HG03469 (cell line): ENCODE measurements at regions not wholly inside any gene's neighbourhood (a gene's known extent, or its start where the extent isn't known, plus 50 kb on each side); places are given as distances from the start of the nearest gene placed in this dataset.

Source experiments
- ATAC-seq: cut with Tn5 transposase; IDR thresholded peaks from one replicate; pipeline ENCODE4 v1.9.1; 2021; ENCODE audit warnings: mild to moderate bottlenecking, moderate library complexity, moderate number of reproducible peaks; ENCODE audit not compliant: unreplicated experiment

DNA sequence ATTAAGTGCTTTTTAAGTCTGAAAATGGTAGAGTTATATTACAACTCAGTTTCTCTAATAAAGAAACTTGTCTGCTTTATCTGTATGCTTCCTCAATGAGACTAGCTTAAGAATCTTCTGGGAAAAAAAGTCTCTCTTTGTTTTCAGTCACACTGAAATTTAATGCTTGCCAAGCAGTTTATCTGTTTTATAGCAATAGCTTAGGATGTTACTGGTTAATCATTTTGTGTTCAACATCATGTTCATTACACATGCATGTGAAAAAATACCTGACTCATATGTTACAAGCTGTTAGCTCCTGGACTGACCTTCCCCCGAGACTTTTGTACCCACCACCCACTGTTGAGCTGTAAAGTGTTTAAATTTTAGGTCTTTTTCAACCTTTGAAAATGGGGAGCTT lies 706.2 kb upstream of the CBLB start:
- no peak for ATAC-seq

DNA sequence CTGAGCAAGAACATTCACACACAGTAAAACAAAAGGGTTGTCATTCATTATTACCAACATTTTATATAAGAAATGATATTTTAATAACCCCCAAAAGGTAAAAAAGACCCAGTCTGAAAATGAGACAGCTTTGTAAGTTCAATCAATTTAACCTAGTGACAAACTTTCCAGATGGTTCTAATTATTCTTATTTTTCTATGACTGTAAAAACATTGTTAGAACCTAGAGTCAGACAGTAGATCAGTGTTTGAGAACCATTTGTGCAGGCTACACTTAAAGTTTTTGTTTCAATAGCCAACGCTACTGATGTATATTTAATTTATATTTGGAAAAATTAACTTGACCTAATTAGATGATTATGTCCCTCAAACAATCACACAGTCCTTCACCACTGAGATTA lies 708.4 kb upstream of the CBLB start:
- no peak for ATAC-seq

DNA sequence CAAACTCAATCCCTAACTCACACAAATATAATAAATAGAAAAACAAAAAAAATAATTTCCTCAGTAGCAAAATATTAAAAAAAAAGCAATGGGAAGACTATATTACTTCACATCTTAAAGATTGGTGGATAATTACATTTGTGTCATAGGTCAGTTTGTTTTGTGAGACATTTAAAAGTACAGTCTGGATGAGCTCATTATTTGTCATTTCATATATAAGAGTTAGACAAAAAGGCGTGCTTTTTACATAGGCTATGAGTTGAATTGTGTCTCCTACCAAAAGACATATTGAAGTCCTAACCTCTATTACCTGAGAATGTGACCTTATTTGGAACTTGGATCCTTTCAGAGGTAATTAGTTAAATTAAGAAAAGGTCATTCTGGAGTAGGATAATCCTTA lies 710.1 kb upstream of the CBLB start:
- ATAC-seq = no peak

DNA sequence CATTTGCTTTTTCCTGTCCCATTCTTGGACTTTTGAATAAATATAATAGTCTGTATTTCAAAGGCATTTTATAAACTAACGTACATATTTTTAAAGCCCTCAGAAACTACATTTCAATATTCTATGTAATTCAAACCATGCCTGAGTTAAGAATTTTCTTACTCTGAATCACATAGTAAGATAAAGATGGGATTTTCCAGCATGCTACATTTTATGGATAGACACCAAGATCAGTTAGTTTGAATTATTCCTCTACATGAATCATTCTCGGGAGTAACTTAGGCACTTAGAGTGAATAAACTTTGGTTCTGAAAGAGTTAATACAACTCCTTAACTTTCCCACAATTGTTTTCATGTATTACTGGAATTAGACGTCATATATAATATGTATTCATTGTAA lies 713.3 kb upstream of the CBLB start:
- no peak for ATAC-seq

DNA sequence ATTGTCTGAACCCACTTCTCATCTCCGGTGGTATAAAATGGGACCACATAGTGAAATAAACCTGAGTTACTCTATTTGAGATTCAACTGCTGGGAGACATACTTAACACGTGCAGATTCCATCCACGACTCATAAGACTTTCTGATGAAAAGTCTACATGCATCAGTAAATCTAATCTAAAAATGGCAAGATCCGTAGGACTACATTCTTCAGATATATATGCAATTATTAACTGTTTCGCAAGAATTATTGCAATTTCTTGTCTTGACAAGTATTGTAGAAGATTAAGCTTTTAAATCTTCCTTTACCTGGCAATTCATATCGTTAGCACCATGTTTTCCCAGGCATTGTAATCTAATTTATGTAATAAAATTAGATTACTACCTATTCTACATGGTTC lies 718.7 kb upstream of the CBLB start:
- no peak for ATAC-seq

DNA sequence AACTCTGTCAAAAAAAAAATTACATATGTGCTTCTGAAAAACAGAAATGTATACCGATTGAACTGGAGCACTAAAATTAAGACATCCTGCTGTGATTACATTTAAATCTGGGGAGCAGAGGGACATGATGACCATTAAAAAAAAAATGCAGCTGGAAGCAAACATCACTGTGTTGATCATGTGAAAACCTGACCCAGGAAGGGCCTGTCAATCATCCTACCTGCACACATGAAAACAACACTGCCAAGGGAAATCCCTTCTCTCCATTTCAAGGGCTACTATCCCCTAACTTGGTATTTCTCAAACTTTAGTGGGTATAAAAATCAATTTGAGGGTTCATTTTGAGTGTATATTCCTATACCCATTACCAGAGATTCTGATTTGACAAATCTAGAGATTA lies 719.9 kb upstream of the CBLB start:
- no peak for ATAC-seq

DNA sequence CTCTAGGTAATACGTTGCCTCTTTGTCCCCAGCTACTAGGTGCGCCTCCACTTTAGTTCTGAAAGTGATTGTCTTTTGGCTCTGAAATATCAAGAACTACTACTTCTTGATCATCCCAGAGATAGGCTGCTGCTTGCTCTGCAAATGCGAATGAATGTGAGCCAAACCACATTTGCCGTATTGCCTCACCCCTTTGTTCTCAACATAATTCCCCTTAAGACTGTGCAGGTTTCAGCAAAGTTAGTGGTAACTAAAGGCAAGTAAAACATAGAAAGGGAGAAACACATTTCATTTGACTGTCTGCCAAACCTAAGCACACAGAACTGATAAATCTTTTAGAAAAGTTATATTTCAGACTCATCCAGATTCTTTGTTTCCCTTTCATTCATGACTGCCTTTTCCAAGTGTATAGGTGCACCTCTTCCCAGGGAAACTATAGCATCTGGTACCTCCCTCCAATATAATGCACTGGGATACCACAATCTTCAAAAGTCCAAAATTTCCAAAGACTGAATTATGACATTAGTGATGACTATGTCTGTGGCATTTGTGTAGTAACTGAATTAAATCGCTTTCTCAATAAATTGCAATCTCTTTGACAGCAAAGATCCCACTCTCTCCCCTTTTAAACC lies 720.6 kb upstream of the CBLB start:
- no peak for ATAC-seq

DNA sequence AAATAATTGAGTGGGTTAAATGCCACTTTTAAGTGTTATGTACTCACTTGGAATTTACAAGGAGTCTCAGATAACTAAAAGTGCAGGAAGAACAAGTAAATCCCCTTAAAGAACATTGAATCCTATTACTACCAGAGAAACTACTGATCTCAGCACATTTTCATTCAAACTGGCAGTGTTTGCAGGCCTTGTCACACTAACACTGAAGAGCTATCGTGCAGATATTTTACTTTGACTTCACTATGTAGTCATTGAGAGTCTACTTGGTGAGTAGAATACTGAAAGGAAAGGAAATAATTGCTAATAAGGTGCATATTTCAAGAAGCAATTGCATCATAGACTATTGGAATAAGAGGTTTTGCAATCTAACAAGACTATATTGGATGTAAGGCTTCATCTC lies 721.4 kb upstream of the CBLB start:
- no peak for ATAC-seq

DNA sequence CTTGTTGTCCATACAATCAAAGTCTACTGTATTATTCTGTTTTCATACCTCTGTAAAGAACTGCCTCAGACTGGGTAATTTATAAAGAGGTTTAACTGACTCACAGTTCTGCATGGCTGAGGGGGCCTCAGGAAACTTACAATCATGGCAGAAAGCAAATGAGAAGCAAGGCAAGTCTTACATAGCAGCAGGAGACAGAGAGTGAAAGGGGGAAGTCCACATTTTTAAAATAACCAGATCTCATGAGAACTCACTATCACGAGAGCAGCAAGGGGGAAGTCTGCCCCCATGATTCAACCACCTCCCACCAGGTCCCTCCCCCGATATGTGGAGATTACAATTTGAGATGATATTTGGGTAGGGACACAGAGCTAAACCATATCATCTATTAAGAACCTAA lies 724.6 kb upstream of the CBLB start:
- no peak for ATAC-seq

DNA sequence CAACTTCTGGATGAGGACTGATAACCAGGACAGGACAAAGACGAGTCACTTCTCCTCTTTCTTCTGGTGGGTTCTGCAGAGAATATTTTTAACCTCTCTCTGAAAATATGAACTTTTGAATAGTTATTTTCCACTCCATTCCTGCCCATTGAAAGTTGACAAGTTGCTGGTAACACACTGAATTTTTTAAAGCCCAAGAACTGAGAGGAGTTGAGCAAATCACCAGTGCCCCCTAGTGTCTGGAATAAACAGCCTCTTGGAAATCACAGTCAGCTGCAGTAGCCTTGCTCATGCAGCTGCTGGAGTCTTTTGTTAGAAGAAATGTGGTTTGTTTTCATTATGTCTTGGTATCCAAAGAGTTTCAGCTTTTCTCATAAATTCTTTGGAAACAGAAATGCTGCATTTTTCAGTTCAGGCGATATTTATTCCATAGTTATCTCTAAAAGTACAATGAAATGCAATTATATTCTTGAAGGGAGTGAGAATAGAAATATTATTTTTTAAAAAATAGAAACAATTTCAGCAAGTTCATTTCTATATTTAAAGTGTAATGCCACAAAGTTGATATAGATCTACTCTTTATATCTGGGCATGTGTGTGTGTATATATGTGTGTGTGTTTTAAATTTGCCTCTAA lies 741.0 kb upstream of the CBLB start:
- peak; percentile 80 for ATAC-seq

DNA sequence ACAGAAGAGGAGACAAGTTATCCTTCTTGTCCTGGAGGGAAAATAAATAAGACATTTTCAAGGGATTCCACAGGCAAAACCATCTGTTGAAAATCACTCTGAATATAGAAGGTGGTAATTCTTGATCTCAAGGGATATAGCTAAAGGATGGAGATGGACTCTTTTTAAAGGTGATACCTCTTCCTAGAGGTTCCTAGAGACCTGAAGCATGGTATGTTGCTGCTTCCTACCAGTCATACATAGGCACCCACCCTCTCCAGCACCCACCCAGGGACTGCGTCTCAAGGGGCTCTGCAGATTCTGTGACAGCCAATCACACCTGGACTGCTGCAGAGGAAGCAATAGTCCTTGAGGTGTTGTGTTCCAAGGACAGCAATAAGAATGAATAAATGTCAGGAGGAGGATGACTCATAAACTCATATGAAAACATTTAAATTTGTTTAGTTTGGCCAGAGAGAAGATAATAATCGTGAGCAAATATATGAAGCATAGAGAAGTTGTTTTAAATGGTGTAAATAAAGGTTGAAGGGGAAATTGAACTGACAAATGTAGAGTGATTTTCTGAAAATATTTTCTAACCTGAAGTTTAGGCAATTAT lies 741.6 kb upstream of the CBLB start:
- ATAC-seq = no peak

DNA sequence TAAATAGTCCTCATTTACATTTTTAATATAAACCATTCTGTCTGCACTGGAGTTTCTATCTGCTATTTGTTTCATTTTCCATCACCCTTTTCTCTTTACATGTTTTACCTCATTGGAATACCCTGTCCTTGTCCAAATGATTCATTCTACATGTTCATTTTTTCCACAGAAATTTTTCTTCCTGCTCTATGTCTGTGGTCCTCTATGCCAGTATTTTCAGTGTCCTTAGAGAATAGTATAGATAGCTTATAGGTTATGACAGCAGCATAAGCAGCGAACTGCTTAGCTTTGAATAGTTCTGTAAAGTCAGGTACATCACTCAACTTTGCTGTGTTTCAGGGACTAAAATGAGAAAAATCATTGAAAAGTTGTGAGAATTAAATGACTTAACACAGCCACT lies 742.3 kb upstream of the CBLB start:
- no peak for ATAC-seq

DNA sequence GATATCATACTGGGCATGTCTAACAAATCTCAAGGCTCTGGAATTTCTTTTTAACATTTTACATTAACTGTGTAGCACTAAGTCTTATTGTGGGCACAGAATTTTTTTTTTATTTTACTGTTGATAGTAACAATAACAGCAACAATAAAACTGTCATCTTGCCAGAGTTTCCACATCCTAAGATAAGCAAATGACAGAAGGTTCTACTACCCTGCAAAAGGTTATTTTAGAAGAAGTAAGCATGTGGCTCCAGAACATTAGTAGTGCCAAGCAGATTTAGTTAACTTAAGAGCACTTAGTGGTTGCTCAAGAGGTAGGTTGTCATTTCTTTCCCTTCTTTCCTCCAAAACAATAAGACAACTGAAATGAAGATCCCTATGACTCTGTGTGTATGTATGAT lies 743.0 kb upstream of the CBLB start:
- ATAC-seq = no peak

DNA sequence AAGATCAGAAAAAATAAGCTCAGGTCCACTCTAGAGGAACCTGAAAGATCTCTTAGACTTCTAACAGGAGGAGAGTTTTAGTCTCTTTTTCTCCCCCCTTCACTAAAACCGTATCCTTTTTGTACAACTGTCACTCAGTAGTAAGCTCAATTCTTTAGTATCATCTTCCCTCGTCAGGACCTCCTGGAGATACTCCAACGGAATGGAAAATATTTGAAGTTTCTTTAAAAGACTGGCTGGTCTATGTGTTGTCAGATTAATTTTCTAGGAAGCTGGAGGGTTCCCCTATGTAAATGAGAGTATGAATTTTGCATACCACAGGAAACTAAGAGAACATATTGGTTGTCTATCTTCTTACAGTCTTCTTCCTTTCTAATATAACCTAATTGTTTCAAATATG lies 747.7 kb upstream of the CBLB start:
- no peak for ATAC-seq

DNA sequence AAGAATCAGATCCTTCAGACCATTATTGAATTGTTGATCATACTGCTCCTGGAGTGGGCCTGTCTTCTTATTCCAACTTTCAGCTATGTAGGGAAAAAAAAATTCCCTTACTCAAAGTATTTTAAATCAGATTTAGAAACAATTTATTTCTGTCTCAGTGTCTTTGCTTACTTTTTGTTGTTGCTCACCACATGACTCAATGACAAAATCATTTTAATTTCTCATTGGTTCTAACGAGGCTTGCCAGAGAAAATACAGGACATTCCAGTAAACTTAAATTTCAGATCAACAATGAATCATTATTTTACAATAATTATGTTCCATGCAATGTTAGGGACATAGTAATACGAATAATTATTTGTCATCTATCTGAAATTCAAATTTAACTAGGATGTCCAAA lies 748.5 kb upstream of the CBLB start:
- no peak for ATAC-seq

DNA sequence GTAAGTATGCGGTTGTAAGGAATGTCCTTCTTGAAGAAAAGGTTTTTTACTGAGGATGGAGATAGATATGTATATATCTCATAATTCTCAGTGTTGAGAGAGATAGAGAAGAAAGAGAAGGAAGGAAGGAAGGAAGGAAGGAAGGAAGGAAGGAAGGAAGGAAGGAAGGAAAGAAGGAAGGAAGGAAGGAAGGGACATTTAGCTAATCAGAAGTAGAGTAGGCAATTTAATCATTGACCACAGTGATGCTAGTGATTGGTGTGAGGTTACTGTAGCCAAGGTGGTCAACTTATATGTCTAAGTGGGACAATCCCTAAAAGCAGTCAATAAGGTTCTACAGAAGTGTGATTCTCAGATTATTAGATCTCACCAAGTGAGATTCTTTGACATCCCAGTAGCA lies 751.8 kb upstream of the CBLB start:
- no peak for ATAC-seq

DNA sequence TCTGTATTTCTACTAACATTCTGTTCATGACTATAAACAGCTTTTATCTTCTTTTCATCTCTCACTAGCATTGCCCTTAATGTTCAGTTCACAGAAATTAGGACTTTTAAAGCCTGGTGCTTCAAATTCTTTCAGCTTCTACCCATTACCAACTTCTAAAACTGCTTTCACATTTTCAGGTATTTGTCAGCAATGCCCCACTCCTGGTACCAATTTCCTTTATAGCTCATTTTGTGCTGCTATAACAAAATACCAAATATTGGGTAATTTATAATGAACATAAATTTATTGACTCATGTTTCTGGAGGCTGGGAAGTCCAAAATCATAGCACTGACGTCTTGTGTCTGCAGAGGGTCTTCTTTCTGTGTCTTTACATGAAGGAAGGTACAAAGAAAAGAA lies 753.1 kb upstream of the CCDC54 start:
- no peak for ATAC-seq

DNA sequence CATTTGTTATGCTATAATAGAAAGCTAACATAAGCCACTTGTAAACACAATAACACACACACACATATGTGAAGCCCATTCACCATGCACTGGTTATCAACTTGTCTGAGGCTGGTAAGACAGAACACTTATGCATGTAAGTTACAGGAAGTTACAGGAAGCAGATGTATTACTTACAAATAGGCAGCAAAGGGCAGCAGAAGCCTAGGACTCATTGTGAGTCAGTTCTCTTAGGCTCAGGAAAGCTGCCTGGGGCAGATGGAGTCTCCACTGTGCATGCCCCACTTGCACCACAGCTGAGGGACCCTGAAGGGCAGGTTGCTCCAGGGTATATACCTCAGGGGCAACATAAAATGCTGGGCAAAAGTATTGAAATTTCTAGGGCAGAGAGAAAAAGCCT lies 748.8 kb upstream of the CCDC54 start:
- no peak for ATAC-seq

DNA sequence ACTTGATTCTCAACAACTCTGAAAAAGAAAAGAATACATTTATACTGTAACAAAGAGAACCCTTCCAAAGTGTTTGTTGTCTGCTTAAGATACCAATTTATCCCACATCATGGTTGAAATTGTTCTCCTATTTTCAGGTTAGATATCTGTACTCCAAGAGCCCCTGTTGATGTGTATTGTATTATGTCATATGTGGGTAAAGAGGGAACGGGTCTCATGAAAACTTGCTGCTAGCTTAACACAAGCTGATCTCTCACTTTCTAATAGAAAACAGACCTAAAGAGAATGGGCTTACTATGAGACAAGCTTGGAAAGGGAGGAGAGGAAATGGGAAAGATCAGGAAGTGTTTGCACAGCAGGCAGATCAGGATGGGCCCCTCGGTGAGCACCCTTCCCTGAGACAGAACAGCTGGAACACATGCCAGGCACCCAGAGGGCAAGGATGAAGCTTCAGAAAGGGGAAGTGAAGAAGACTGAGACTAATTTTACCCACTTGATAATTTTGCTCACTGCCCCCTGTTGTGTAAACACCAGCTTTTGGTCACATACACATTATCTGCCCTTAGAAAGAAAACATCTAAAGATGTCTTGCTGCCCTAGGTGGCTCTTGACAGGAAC lies 747.9 kb upstream of the CCDC54 start:
- peak; percentile 88 for ATAC-seq

DNA sequence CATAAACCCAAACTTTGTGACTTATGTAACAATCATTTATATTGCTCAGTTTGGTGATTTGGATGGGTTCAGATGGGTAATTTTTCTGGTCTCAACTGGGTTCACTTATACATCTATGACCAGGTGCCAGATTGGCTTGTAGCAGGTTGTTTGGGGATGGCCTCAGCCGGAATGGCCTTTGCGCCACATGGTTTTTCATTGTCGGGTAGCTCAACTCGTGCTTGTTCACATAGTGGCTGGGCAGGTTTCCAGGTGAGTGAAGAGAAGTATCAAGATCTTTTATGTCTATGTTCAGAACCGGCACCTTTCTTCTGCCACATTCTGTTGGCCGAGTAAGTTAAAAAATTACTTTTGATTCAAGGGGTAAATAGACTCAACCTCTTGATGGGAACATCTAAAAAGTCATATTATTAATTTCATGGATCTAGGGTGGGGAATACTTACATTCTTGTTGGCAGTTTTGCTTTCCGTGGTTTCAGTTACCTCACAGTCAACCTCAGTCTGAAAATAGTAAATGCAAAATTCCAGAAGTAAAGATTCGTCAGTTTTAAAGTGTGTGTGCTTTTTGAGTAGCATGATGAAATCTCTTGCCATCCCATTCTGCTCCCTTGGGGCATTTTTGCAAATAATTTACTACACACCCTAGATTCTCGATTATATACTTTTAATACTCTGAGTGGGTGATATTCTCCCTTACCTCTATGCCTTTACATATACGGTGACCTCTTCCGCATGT lies 745.7 kb upstream of the CCDC54 start:
- no peak for ATAC-seq

DNA sequence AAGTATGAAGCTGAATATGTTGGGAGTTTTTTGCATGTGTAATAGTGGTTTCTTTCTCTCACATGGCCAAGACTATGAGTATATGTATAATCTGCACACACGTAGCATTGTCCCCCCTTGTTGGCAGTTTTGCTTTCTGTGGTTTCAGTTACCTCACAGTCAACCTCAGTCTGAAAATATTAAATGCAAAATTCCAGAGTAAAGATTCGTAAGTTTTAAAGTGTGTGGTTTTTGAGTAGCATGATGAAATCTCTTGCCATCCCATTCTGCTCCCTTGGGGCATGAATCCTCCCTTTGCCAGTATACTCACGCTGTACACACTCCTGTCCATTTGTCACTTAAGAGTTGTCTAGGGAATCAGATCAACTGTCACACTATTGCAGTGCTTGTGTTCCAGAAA lies 742.0 kb upstream of the CCDC54 start:
- ATAC-seq = no peak

DNA sequence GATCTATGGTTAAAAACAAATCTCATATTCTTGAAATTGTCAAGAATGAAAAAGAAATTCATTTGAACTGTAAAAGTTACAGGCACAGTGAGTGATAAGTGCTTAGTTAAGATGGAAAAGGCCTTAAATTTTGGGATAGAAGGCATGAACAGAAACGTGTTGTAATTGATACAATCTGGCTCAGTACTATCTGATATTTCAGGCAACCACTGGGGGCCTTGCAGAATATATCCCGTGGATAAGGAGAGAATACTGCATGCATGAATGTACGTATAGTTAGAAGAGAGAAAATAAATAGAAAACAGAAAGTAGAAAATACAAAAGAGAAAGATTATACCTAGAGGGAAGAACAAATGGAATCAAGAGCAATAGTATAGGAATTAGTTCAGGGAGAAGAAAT lies 741.4 kb upstream of the CCDC54 start:
- no peak for ATAC-seq
